Spleen (tissue), 7 donors: ENCODE measurements at regions not wholly inside any gene's neighbourhood (a gene's known extent, or its start where the extent isn't known, plus 50 kb on each side); places are given as distances from the start of the nearest gene placed in this dataset.

Experiments used
- CTCF ChIP-seq, 11 experiments: fragments of 200-600 bp in 7 of 11; fragments of 450-650 bp in 4 of 11; sonication (generic) in 4 of 11; IDR thresholded peaks in 8 of 11; conservative IDR thresholded peaks in 3 of 11; 1 replicate in 7 of 11; 2 replicates in 4 of 11; pipeline versions ENCODE4 v1.4.0 to v1.8.0; 2016 to 2021; ENCODE audit warnings: antibody characterized with exemption in 11 of 11, inconsistent platforms in 4 of 11, mild to moderate bottlenecking in 1 of 11
- POLR2A ChIP-seq, 3 donors: fragments of 450-650 bp; IDR thresholded peaks; one replicate each; pipeline ENCODE4 v1.5.1; 2017; ENCODE audit warnings: antibody characterized with exemption in 3 of 3, mild to moderate bottlenecking in 1 of 3
- donor health status: DM: no; HTN: no; CAD: no; lungs with moderate emphysema.
- donor health status: DM: no; HTN: no; CAD: no.
- donor health status: DM: no; HTN: no; CAD: no.

GRCh38 chr1:177511036-177511435, 340.3 kb downstream of the BRINP2 start:
- TF ChIP-seq CTCF (IDR thresholded peaks at IDR 0.05 in 8 of 11, conservative IDR thresholded peaks at IDR 0.05 in 3 of 11) (no peak), POLR2A (IDR thresholded peaks at IDR 0.05) (no peak)
